Cardiac muscle cell (in vitro differentiated cells and primary cell): ENCODE measurements at regions not wholly inside any gene's neighbourhood (a gene's known extent, or its start where the extent isn't known, plus 50 kb on each side); places are given as distances from the start of the nearest gene placed in this dataset.

Source experiments
- DNase-seq, 2 donors: peaks; one replicate each; pipeline versions ENCODE4 v3.0.0 to v3.0.0-alpha.2; 2010 to 2017; ENCODE audit warnings: low read depth in 1 of 2, low spot score in 1 of 2
- H3K27ac ChIP-seq: fragments of 200-600 bp; sonication (generic); 2 replicates; pipeline ENCODE4 v1.5.1; 2016
- H3K27me3 ChIP-seq: fragments of 200-600 bp; sonication (generic); 2 replicates; pipeline ENCODE4 v1.6.0; 2016; ENCODE audit warnings: control low read depth
- H3K36me3 ChIP-seq: fragments of 200-600 bp; sonication (generic); 2 replicates; pipeline ENCODE4 v1.5.1; 2016; ENCODE audit warnings: control low read depth
- H3K4me1 ChIP-seq: fragments of 200-600 bp; sonication (generic); 2 replicates; pipeline ENCODE4 v1.8.1; 2017; ENCODE audit warnings: low read depth, mild to moderate bottlenecking, mixed run types
- H3K4me3 ChIP-seq: fragments of 200-600 bp; sonication (generic); 2 replicates; pipeline ENCODE4 v1.5.1; 2016; ENCODE audit warnings: mild to moderate bottlenecking
- H3K9me3 ChIP-seq: fragments of 200-600 bp; sonication (generic); 2 replicates; pipeline ENCODE4 v1.5.1; 2017; ENCODE audit warnings: low read depth, mild to moderate bottlenecking, control low read depth
- TF ChIP-seq, protein P1 (sequence below): IDR thresholded peaks from 2 replicates; pipeline ENCODE4 v1.5.1; 2012; ENCODE audit warnings: low read depth, mild to moderate bottlenecking, low read length

DNA sequence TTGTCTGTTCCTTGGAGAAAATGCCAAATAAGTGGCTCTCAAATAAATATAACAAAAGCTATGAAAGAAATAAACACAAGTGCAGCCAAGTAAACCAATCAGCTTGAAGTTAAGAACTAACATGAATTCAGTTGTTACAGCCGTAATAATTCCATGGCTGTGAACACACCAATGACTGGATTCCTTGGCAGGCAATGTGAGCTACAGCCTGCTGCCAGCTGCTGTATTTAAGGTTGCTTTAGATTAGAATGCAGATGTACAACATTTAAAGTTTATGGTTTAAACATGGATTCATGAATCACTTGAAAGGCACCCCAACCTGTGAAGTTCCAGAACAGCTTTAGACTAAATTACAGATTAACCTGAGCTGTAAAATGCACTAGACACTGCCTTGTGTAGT lies 626.4 kb upstream of the SEMA6A start:
- Histone ChIP-seq H3K36me3 (no peaks in the 10 kb centered on the region), H3K9me3 (no peaks in the 10 kb centered on the region), H3K27ac (no peak overlapping the region), H3K4me1 (peaks cover 19% of the 10 kb centered on the region), H3K27me3 (no peaks in the 10 kb centered on the region), H3K4me3 (no peak overlapping the region)
- TF ChIP-seq, protein P1, sequence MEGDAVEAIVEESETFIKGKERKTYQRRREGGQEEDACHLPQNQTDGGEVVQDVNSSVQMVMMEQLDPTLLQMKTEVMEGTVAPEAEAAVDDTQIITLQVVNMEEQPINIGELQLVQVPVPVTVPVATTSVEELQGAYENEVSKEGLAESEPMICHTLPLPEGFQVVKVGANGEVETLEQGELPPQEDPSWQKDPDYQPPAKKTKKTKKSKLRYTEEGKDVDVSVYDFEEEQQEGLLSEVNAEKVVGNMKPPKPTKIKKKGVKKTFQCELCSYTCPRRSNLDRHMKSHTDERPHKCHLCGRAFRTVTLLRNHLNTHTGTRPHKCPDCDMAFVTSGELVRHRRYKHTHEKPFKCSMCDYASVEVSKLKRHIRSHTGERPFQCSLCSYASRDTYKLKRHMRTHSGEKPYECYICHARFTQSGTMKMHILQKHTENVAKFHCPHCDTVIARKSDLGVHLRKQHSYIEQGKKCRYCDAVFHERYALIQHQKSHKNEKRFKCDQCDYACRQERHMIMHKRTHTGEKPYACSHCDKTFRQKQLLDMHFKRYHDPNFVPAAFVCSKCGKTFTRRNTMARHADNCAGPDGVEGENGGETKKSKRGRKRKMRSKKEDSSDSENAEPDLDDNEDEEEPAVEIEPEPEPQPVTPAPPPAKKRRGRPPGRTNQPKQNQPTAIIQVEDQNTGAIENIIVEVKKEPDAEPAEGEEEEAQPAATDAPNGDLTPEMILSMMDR, result no peak
- peak in 1 of 2 donors; percentile 13 for DNase-seq

DNA sequence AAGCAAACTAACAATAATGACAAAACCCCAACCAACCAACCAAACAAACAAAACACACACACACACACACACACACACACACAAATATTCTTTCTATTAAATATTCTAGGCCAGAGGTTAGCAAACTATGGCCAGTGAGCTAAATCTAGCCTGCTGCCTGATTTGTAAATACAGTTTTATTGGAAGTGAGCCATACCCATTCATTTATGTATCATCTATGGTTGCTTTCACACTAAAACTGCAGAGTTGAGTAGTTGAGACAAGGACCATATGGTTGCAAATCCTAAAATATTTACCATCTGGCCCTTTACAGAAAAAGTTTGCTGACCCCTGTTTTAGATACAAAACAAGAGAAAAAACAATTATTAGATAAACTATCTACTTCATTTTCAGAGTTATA lies 620.5 kb upstream of the SEMA6A start:
- H3K27ac ChIP-seq, result no peak overlapping the region
- no peak for DNase-seq
- TF ChIP-seq, protein P1, result no peak

DNA sequence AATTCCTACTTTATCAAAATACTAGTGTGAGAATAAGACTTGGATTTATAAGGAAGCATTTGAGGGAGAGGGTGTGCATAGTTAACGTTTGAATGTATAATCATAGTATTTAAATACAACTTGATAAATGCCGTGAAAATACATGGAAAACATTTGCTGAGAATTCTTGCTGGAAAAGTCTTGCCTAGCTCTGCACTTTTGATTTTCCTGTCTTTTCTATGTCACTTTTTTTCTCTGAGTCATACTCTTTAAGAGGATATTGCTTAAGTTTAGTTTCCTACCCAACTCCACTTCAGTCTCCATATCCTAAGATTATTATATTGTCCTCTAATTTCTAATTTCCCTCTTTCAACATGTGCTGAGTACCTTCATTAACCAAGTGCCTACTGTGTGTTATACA lies 616.6 kb upstream of the SEMA6A start:
- H3K4me1 ChIP-seq, result no peaks in the 10 kb centered on the region
- DNase-seq, result peak in 1 of 2 donors; percentile 3

More for the DNA sequence above, 620.5 kb upstream of the SEMA6A start:
- Histone ChIP-seq H3K36me3 (no peaks in the 10 kb centered on the region), H3K9me3 (no peaks in the 10 kb centered on the region), H3K4me3 (no peak overlapping the region), H3K4me1 (no peaks in the 10 kb centered on the region), H3K27me3 (no peaks in the 10 kb centered on the region)

DNA sequence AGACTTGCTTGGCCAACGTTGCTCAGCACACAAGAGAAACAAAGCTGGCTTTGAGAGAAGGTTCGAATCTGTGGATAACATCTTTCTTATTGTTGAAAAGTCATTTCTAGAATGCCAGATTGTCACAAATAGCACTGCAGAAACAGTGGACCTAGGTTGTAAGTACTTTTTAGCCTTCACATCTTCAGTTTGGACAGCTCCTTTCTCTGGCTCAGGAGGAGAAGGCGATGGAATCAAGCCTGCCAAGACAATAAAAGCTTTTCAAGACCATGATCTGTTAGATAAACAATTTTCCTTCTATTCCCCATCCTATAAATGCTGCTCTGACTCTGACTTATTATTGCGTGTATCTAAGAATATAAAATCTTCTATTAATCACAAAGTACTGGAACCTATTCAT lies 615.2 kb upstream of the SEMA6A start:
- TF ChIP-seq, protein P1, result no peak

More for the DNA sequence above, 616.6 kb upstream of the SEMA6A start:
- H3K36me3 ChIP-seq, result no peaks in the 10 kb centered on the region
- H3K27me3 ChIP-seq, result no peaks in the 10 kb centered on the region
- H3K4me3 ChIP-seq, result no peak overlapping the region
- TF ChIP-seq, protein P1, result no peak
- no peaks in the 10 kb centered on the region for H3K9me3 ChIP-seq
- no peak overlapping the region for H3K27ac ChIP-seq

DNA sequence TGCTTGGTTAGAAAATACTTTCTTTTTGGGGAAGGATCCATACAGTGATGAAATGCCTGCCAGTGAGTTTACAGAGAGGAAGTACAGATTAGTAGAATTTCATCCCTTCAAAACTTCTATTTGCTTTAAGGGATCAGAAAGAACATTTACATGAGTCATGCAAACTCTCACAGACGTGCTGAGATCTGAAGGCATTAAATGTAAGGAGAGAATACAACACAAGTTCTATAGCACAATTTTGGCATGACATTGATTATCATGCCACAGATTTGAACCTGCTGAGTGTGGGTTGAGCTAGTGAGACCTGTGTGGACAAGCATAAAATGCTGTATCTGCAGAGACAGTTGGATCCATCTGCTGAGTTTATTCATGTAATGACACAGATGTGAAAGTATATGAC lies 613.6 kb upstream of the SEMA6A start:
- no peak for DNase-seq
- no peak overlapping the region for H3K27ac ChIP-seq
- H3K9me3 ChIP-seq, result no peaks in the 10 kb centered on the region
- no peaks in the 10 kb centered on the region for H3K27me3 ChIP-seq
- H3K4me1 ChIP-seq, result no peaks in the 10 kb centered on the region
- TF ChIP-seq, protein P1, result no peak
- no peak overlapping the region for H3K4me3 ChIP-seq
- H3K36me3 ChIP-seq, result no peaks in the 10 kb centered on the region

More for the DNA sequence above, 615.2 kb upstream of the SEMA6A start:
- Histone ChIP-seq H3K36me3 (no peaks in the 10 kb centered on the region), H3K27ac (no peak overlapping the region), H3K4me3 (no peak overlapping the region), H3K9me3 (no peaks in the 10 kb centered on the region), H3K4me1 (no peaks in the 10 kb centered on the region), H3K27me3 (no peaks in the 10 kb centered on the region)
- no peak for DNase-seq

DNA sequence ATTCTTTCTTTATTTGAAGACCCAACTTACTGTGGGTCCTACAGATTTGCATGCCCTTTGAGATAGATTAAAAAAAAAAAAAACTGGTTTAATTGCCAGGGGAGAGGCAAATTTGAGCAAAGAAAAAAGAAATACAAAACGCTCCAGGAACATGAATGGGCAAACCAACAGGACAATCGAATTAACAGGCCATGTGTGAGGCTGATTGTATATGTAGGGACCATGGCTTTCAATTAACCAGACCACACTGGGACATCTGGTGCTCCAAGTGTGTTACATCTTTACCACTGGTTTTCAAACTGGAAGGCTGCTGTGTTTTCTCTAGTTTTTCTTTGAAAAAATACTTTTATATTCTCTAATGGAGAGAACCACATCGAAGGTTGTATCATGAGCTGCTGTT lies 612.1 kb upstream of the SEMA6A start:
- H3K27ac ChIP-seq, result no peak overlapping the region
- TF ChIP-seq, protein P1, result no peak
- no peak overlapping the region for H3K4me3 ChIP-seq
- no peaks in the 10 kb centered on the region for H3K4me1 ChIP-seq
- no peaks in the 10 kb centered on the region for H3K27me3 ChIP-seq
- H3K9me3 ChIP-seq, result no peaks in the 10 kb centered on the region
- DNase-seq, result no peak
- H3K36me3 ChIP-seq, result no peaks in the 10 kb centered on the region
